ENCODE measurements at regions not wholly inside any gene's neighbourhood (a gene's known extent, or its start where the extent isn't known, plus 50 kb on each side); places are given as distances from the start of the nearest gene placed in this dataset.

DNA sequence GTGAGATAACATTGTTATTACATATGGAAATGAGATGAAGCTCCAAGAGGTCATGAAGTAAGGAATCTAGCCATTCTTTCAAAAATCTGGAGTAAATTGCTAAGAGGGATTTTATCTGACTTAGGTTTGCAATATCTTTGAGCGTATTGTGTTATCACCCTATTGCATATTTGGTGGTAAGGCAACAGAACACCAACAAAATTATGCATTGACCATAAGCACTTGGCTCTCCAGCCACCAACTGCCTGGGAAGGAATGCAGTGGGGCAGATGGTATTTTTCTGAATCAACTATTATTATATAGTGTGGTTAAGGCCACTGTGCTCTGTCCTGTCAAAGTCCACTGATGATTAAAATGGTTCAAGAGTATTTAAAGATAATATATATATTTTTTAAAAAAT lies 287.9 kb upstream of the SEMA6D start:
- TF ChIP-seq, protein P1, sequence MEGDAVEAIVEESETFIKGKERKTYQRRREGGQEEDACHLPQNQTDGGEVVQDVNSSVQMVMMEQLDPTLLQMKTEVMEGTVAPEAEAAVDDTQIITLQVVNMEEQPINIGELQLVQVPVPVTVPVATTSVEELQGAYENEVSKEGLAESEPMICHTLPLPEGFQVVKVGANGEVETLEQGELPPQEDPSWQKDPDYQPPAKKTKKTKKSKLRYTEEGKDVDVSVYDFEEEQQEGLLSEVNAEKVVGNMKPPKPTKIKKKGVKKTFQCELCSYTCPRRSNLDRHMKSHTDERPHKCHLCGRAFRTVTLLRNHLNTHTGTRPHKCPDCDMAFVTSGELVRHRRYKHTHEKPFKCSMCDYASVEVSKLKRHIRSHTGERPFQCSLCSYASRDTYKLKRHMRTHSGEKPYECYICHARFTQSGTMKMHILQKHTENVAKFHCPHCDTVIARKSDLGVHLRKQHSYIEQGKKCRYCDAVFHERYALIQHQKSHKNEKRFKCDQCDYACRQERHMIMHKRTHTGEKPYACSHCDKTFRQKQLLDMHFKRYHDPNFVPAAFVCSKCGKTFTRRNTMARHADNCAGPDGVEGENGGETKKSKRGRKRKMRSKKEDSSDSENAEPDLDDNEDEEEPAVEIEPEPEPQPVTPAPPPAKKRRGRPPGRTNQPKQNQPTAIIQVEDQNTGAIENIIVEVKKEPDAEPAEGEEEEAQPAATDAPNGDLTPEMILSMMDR (IDR thresholded peaks at IDR 0.05; ENCODE audit: low read length) = no peak
- TF ChIP-seq EZH2phosphoT487 (IDR thresholded peaks at IDR 0.05; ENCODE audit: low read length) = no peak

All from MM.1S (cell line).